Tibial nerve (tissue), 4 donors: ENCODE measurements at regions not wholly inside any gene's neighbourhood (a gene's known extent, or its start where the extent isn't known, plus 50 kb on each side); places are given as distances from the start of the nearest gene placed in this dataset.

Experiments
- CTCF ChIP-seq, 5 experiments: fragments of 200-600 bp in 3 of 5; fragments of 450-650 bp in 2 of 5; sonication (generic) in 3 of 5; IDR thresholded peaks; one replicate each; pipeline ENCODE4 v1.5.1; 2016 to 2019; ENCODE audit warnings: antibody characterized with exemption in 5 of 5, mild to moderate bottlenecking in 3 of 5, moderate library complexity in 2 of 5
- EP300 ChIP-seq, 2 donors: sonication (generic); formaldehyde crosslinking; IDR thresholded peaks; one replicate each; pipeline ENCODE4 v1.6.1; 2017; ENCODE audit warnings: antibody characterized with exemption in 2 of 2, mild to moderate bottlenecking in 1 of 2
- POLR2A ChIP-seq, 2 donors: fragments of 450-650 bp; IDR thresholded peaks; one replicate each; pipeline ENCODE4 v1.6.1; 2017; ENCODE audit warnings: antibody characterized with exemption in 2 of 2, mild to moderate bottlenecking in 2 of 2, moderate library complexity in 2 of 2

DNA sequence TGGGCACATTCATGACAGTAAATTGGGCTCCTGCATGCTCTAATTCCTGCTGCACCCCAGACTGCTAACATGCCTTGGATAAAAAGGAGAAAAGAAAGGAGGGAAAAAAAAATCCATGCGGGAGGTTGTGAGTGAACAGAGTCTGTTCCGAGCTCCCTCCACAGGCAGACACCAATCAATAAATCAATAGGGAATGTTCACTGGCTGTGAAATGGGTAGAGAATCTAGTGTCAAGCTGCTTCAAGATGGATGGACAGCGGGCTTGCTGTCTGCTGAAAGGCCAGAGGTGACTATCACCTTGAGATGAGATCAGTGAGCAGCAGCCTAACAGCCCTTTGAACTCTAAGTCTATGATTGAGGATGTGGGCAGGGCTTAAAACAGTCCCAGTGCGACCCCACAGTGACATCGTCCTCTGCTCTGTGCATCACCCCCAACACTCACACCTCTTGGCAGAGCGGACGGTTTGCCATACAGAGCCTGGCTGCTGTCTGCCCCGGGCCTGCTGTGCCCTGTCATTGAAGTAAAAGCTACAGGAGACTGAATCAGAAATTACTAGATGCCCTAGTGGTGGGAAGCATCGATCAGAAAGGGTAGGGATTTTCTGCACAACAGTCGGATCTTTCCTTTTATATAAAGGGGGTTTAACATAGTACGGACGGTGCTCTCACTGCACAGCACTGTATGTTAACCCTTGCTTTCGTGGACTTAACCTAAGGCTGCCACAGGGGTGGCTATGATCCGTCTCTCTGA is 247.9 kb upstream of the ONECUT1 start:
- TF ChIP-seq CTCF (IDR thresholded peaks at IDR 0.05): no peak
- TF ChIP-seq POLR2A (IDR thresholded peaks at IDR 0.05): no peak
- no peak for TF ChIP-seq EP300 (IDR thresholded peaks at IDR 0.05)
